ENCODE measurements at regions not wholly inside any gene's neighbourhood (a gene's known extent, or its start where the extent isn't known, plus 50 kb on each side); places are given as distances from the start of the nearest gene placed in this dataset.

DNA sequence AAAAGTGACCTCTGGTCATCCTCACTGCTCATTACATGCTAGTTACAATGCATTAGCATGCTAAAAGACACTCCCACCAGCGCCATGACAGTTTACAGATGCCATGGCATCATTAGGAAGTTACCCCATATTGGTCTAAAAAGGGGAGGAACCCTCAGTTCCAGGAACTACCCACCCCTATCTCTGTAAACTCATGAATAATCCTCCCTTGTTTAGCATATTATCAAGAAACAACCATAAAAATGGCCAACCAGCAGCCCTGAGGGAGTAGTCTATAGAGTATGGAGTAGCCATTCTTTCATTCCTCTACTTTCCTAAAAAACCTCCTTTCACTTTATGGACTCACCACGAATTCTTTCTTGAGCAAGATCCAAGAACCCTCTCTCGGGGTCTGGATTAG, 89.4 kb downstream of the ATPSCKMT start:
- Histone ChIP-seq H4K8ac (ENCODE audit: extremely low read depth, insufficient read depth, low read length) (no peak overlapping the region), H4K20me1 (replicated peaks in 1 of 2; ENCODE audit: control insufficient read depth in 1 of 2, insufficient read depth in 2 of 2, low read length in 2 of 2) (no peaks in the 10 kb centered on the region), H3K4me1 (replicated peaks in 1 of 4; ENCODE audit: control insufficient read depth in 3 of 4, insufficient read depth in 4 of 4, low read length in 3 of 4) (peaks cover 4 to 21% (median 14%) of the 10 kb centered on the region in 4 experiments), H2BK20ac (ENCODE audit: low read length) (no peak overlapping the region), H3K9me3 (ENCODE audit: insufficient read depth in 2 of 2, low read depth in 1 of 2, low read length in 1 of 2) (no peaks in the 10 kb centered on the region), H2BK12ac (ENCODE audit: low read depth, low read length) (no peak overlapping the region), H3K27me3 (replicated peaks in 1 of 4; ENCODE audit: control insufficient read depth in 3 of 4, extremely low read depth in 1 of 4, insufficient read depth in 3 of 4, low read length in 3 of 4) (no peaks in the 10 kb centered on the region), H3K23me2 (ENCODE audit: low read depth, low read length) (no peaks in the 10 kb centered on the region), H2BK120ac (replicated peaks; ENCODE audit: low read depth, low read length) (no peak overlapping the region), H3K4me2 (ENCODE audit: insufficient read depth in 1 of 2, low read depth in 2 of 2, low read length in 2 of 2) (no peak overlapping the region), H3K4me3 (ENCODE audit: extremely low read depth in 1 of 4, insufficient read depth in 2 of 4, low read depth in 3 of 4, low read length in 4 of 4) (no peak overlapping the region), H3K4ac (replicated peaks; ENCODE audit: insufficient read length, low read depth, low read length) (no peak overlapping the region), H2BK15ac (ENCODE audit: low read length) (no peak overlapping the region), H2BK5ac (ENCODE audit: low read depth, low read length) (no peak overlapping the region), H3K9ac (replicated peaks in 1 of 4; ENCODE audit: extremely low read depth in 1 of 4, low read depth in 3 of 4, low read length in 3 of 4) (no peak overlapping the region), H3K27ac (ENCODE audit: low read depth, low read length) (no peak overlapping the region), H4K91ac (replicated peaks; ENCODE audit: insufficient read length, low read length) (no peak overlapping the region), H2AK5ac (ENCODE audit: low read depth, low read length) (no peak overlapping the region), H3K56ac (replicated peaks; ENCODE audit: insufficient read length, low read depth, low read length) (no peak overlapping the region), H3K23ac (ENCODE audit: insufficient read length) (no peak overlapping the region), H3K14ac (ENCODE audit: insufficient read length) (no peak overlapping the region), H3K36me3 (ENCODE audit: control insufficient read depth in 2 of 4, insufficient read depth in 4 of 4, low read length in 3 of 4) (no peaks in the 10 kb centered on the region), H4K5ac (ENCODE audit: insufficient read length, low read depth, low read length) (no peak overlapping the region), H3K79me2 (ENCODE audit: control insufficient read depth in 1 of 2, insufficient read depth in 2 of 2, low read length in 2 of 2) (no peaks in the 10 kb centered on the region), H2AFZ (ENCODE audit: low read length) (no peak overlapping the region), H3K18ac (ENCODE audit: extremely low read depth, low read length) (no peak overlapping the region), H3K79me1 (ENCODE audit: low read depth, low read length) (no peaks in the 10 kb centered on the region)
- ChIA-PET POLR2A (ENCODE audit: partially characterized antibody) (no interaction called here), CTCF (ENCODE audit: partially characterized antibody) (interaction anchor here (1.2 to 1.6 kb wide), 2 partner anchors 30 to 911 kb away, joined by 3 to 5 read pairs; no protein-coding TSS in a partner anchor)
- WGBS, 2 experiments (ENCODE audit: extremely low coverage in 1 of 2, insufficient coverage in 1 of 2, insufficient read length in 1 of 2, insufficient replicate concordance in 2 of 2, low coverage in 1 of 2, low lambda C conversion rate in 2 of 2, missing lambda C conversion rate in 1 of 2): 80% methylated on average over 3 of the region's 3 CpGs; no CpG with 5 or more reads in 1 of the 2 experiments
- DNase-seq (ENCODE audit: low read depth in 1 of 2, low spot score in 2 of 2) (no peak), FAIRE-seq (no peak)
- TF ChIP-seq GABPA (IDR thresholded peaks at IDR 0.05; ENCODE audit: borderline replicate concordance, insufficient read depth, low read length): no peak
